OCI-LY3 (cell line): ENCODE measurements at regions not wholly inside any gene's neighbourhood (a gene's known extent, or its start where the extent isn't known, plus 50 kb on each side); places are given as distances from the start of the nearest gene placed in this dataset.

ENCODE experiments used
- EZH2phosphoT487 ChIP-seq: fragments of 200-600 bp; shearing (Covaris generic); IDR thresholded peaks from 2 replicates; pipeline ENCODE4 v1.6.1; 2018; ENCODE audit warnings: antibody characterized with exemption, mixed run types, low read depth
- TF ChIP-seq, protein P1 (sequence below): fragments of 200-600, 300-600 bp; sonication (generic); IDR thresholded peaks from 2 replicates; pipeline ENCODE4 v1.5.1; 2014; ENCODE audit warnings: antibody characterized with exemption, low read length, low read depth

DNA sequence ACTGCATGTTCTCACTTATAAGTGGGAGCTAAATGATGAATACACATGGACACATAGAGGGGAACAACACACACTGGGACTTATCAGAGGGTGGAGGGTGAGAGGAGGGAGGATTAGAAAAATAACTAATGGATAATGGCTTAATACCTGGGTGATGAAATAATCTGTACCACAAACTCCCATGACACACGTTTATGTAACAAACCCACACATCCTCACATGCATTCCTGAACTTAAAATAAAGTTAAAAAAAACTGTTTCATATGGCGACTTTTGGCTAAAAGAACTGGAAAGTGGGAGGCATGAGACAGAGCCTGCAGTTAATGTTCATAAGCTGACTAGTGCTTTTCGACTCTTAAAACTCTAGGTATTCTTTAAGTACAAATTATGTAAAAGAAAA is 98.9 kb upstream of the NPFFR2 start:
- TF ChIP-seq EZH2phosphoT487, result no peak
- TF ChIP-seq, protein P1, sequence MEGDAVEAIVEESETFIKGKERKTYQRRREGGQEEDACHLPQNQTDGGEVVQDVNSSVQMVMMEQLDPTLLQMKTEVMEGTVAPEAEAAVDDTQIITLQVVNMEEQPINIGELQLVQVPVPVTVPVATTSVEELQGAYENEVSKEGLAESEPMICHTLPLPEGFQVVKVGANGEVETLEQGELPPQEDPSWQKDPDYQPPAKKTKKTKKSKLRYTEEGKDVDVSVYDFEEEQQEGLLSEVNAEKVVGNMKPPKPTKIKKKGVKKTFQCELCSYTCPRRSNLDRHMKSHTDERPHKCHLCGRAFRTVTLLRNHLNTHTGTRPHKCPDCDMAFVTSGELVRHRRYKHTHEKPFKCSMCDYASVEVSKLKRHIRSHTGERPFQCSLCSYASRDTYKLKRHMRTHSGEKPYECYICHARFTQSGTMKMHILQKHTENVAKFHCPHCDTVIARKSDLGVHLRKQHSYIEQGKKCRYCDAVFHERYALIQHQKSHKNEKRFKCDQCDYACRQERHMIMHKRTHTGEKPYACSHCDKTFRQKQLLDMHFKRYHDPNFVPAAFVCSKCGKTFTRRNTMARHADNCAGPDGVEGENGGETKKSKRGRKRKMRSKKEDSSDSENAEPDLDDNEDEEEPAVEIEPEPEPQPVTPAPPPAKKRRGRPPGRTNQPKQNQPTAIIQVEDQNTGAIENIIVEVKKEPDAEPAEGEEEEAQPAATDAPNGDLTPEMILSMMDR, result no peak
